ENCODE measurements at regions not wholly inside any gene's neighbourhood (a gene's known extent, or its start where the extent isn't known, plus 50 kb on each side); places are given as distances from the start of the nearest gene placed in this dataset.
"Not testable (repeated sequence)": the region's sequence is repeated elsewhere in the genome, so short reads cannot be mapped to it uniquely, and the experiment has no call there.

GRCh38 chr2:111527707-111528400, 356.1 kb downstream of the ANAPC1 start:
- H3K27me3 ChIP-seq (ENCODE audit: control insufficient read depth, insufficient read depth, low read length); DNase-seq; H3K9ac ChIP-seq (ENCODE audit: low read length in 3 of 3); intact Hi-C loops (cut with DNase I); H3K27ac ChIP-seq (ENCODE audit: low read depth in 2 of 2, low read length in 2 of 2); H3K4me1 ChIP-seq (ENCODE audit: control insufficient read depth in 2 of 3, insufficient read depth in 2 of 3, low read depth in 1 of 3, low read length in 3 of 3); H3K36me3 ChIP-seq (ENCODE audit: control insufficient read depth in 2 of 3, insufficient read depth in 3 of 3, low read length in 3 of 3); H3K9me3 ChIP-seq (ENCODE audit: control insufficient read depth in 2 of 3, insufficient read depth in 1 of 3, low read length in 3 of 3); FAIRE-seq; H3K4me3 ChIP-seq (ENCODE audit: low read length in 3 of 3): not testable (repeated sequence)

DNA sequence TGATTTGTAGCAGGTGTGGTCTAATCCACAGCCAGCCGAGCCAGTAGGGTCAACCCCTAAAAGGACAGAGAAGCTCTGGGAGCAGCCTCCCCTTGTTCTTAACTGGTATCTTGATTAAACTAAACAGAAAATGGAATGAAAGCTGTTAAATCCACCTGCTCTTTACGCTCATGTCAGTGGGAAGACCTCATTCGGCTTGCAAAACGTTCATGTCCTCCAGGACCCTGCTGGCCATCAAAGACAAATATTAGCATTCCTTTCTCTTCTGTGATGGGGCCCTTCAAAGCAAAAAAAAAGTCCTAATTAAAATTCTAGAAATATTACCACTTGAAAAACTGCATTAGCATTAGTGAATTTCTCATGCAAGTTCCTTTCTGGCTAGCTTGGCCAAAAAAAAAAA, 355.0 kb downstream of the ANAPC1 start:
- H3K4me1 ChIP-seq (ENCODE audit: control insufficient read depth in 2 of 3, insufficient read depth in 2 of 3, low read depth in 1 of 3, low read length in 3 of 3); H3K27ac ChIP-seq (ENCODE audit: low read depth in 2 of 2, low read length in 2 of 2); H3K9ac ChIP-seq (ENCODE audit: low read length in 3 of 3); DNase-seq; H3K36me3 ChIP-seq (ENCODE audit: control insufficient read depth in 2 of 3, insufficient read depth in 3 of 3, low read length in 3 of 3); H3K9me3 ChIP-seq (ENCODE audit: control insufficient read depth in 2 of 3, insufficient read depth in 1 of 3, low read length in 3 of 3); intact Hi-C loops (cut with DNase I); FAIRE-seq; H3K27me3 ChIP-seq (ENCODE audit: control insufficient read depth, insufficient read depth, low read length); H3K4me3 ChIP-seq (ENCODE audit: low read length in 3 of 3): not testable (repeated sequence)

GRCh38 chr2:111530239-111530965, 353.6 kb downstream of the ANAPC1 start:
- H3K27me3 ChIP-seq (ENCODE audit: control insufficient read depth, insufficient read depth, low read length); H3K4me1 ChIP-seq (ENCODE audit: control insufficient read depth in 2 of 3, insufficient read depth in 2 of 3, low read depth in 1 of 3, low read length in 3 of 3); H3K9me3 ChIP-seq (ENCODE audit: control insufficient read depth in 2 of 3, insufficient read depth in 1 of 3, low read length in 3 of 3); DNase-seq; H3K36me3 ChIP-seq (ENCODE audit: control insufficient read depth in 2 of 3, insufficient read depth in 3 of 3, low read length in 3 of 3); H3K4me3 ChIP-seq (ENCODE audit: low read length in 3 of 3); H3K27ac ChIP-seq (ENCODE audit: low read depth in 2 of 2, low read length in 2 of 2); intact Hi-C loops (cut with DNase I); FAIRE-seq; H3K9ac ChIP-seq (ENCODE audit: low read length in 3 of 3): not testable (repeated sequence)

GRCh38 chr2:111532682-111533556, 351.1 kb downstream of the ANAPC1 start:
- H3K27ac ChIP-seq (ENCODE audit: low read depth in 2 of 2, low read length in 2 of 2); FAIRE-seq; H3K9ac ChIP-seq (ENCODE audit: low read length in 3 of 3); H3K36me3 ChIP-seq (ENCODE audit: control insufficient read depth in 2 of 3, insufficient read depth in 3 of 3, low read length in 3 of 3); H3K4me3 ChIP-seq (ENCODE audit: low read length in 3 of 3); H3K4me1 ChIP-seq (ENCODE audit: control insufficient read depth in 2 of 3, insufficient read depth in 2 of 3, low read depth in 1 of 3, low read length in 3 of 3); intact Hi-C loops (cut with DNase I); H3K27me3 ChIP-seq (ENCODE audit: control insufficient read depth, insufficient read depth, low read length); DNase-seq; H3K9me3 ChIP-seq (ENCODE audit: control insufficient read depth in 2 of 3, insufficient read depth in 1 of 3, low read length in 3 of 3): not testable (repeated sequence)

GRCh38 chr2:111533557-111534247, 350.3 kb downstream of the ANAPC1 start:
- not testable (repeated sequence) for H3K27me3 ChIP-seq (ENCODE audit: control insufficient read depth, insufficient read depth, low read length)

More at GRCh38 chr2:111533557-111534247, 350.3 kb downstream of the ANAPC1 start:
- FAIRE-seq; H3K9ac ChIP-seq (ENCODE audit: low read length in 3 of 3); H3K36me3 ChIP-seq (ENCODE audit: control insufficient read depth in 2 of 3, insufficient read depth in 3 of 3, low read length in 3 of 3); intact Hi-C loops (cut with DNase I); H3K4me3 ChIP-seq (ENCODE audit: low read length in 3 of 3); H3K9me3 ChIP-seq (ENCODE audit: control insufficient read depth in 2 of 3, insufficient read depth in 1 of 3, low read length in 3 of 3); DNase-seq; H3K4me1 ChIP-seq (ENCODE audit: control insufficient read depth in 2 of 3, insufficient read depth in 2 of 3, low read depth in 1 of 3, low read length in 3 of 3); H3K27ac ChIP-seq (ENCODE audit: low read depth in 2 of 2, low read length in 2 of 2): not testable (repeated sequence)

Measured in kidney (tissue), 10 donors.